A673 (cell line): ENCODE measurements at regions not wholly inside any gene's neighbourhood (a gene's known extent, or its start where the extent isn't known, plus 50 kb on each side); places are given as distances from the start of the nearest gene placed in this dataset.

Experiments used
- BruUV-seq: library from RNA; stranded (reverse); fragments of 400-500 nt; replicated peaks from 2 replicates; lab custom pipeline; 2021; lab: Mats Ljungman, UMichigan
- CTCF ChIA-PET: fragments of 300-600 bp; sonication (Branson Sonifier 250); formaldehyde crosslinking; loops from one replicate; lab custom pipeline; 2022; ENCODE audit warnings: antibody characterized with exemption; lab: Charles Lee
- POLR2A ChIA-PET: fragments of 300-600 bp; sonication (Branson Sonifier 250); formaldehyde crosslinking; loops from one replicate; lab custom pipeline; 2022; ENCODE audit warnings: antibody characterized with exemption; ENCODE audit not compliant: low non-redundant PET; lab: Charles Lee
- DNase-seq: peaks from one replicate; pipeline ENCODE4 v3.0.0-alpha.2; 2015; ENCODE audit warnings: low spot score
- H3K27ac ChIP-seq: fragments of 200-600 bp; sonication (generic); 2 replicates; pipeline ENCODE4 v1.5.1; 2016; ENCODE audit warnings: mixed run types, low read depth, mild to moderate bottlenecking, mixed read lengths, antibody characterized with exemption, low read length; ENCODE audit not compliant: poor library complexity, severe bottlenecking
- H3K27me3 ChIP-seq: fragments of 200-600 bp; sonication (generic); replicated peaks from 2 replicates; pipeline ENCODE4 v1.6.1; 2017; ENCODE audit warnings: mixed run types, low read depth, mild to moderate bottlenecking, mixed read lengths, antibody characterized with exemption, low read length; ENCODE audit not compliant: insufficient read depth, poor library complexity
- H3K36me3 ChIP-seq: fragments of 200-600 bp; sonication (generic); 2 replicates; pipeline ENCODE4 v1.6.1; 2016; ENCODE audit warnings: mixed run types, mild to moderate bottlenecking, mixed read lengths, antibody characterized with exemption, low read length; ENCODE audit not compliant: insufficient read depth, poor library complexity, severe bottlenecking
- H3K4me1 ChIP-seq: fragments of 200-600 bp; sonication (generic); 2 replicates; pipeline ENCODE4 v1.6.1; 2017; ENCODE audit warnings: mixed run types, mild to moderate bottlenecking, mixed read lengths, antibody characterized with exemption, low read length; ENCODE audit not compliant: insufficient read depth, poor library complexity, severe bottlenecking
- H3K4me3 ChIP-seq: fragments of 200-600 bp; sonication (generic); 2 replicates; pipeline ENCODE4 v1.5.1; 2016; ENCODE audit warnings: low read depth, mixed run types, mild to moderate bottlenecking, mixed read lengths, low read length; ENCODE audit not compliant: poor library complexity, severe bottlenecking
- H3K9me3 ChIP-seq: fragments of 200-600 bp; sonication (generic); 2 replicates; pipeline ENCODE4 v1.6.1; 2016; ENCODE audit warnings: mixed run types, low read depth, mild to moderate bottlenecking, mixed read lengths, antibody characterized with exemption, low read length; ENCODE audit not compliant: poor library complexity, severe bottlenecking
- EZH2 ChIP-seq: fragments of 200-600 bp; sonication (generic); IDR thresholded peaks from 2 replicates; pipeline ENCODE4 v1.6.1; 2017; ENCODE audit warnings: borderline replicate concordance, low read depth, mild to moderate bottlenecking, mixed read lengths, antibody characterized with exemption, low read length; ENCODE audit not compliant: poor library complexity, severe bottlenecking
- intact Hi-C: fragments of 100-400 bp; cut with micrococcal nuclease; formaldehyde crosslinking; loops from one replicate; pipeline ENCODE4 v1.10.0; 2022; ENCODE audit not compliant: unreplicated experiment
- TF ChIP-seq, protein P1 (sequence below): fragments of 300-800, 200-600 bp; sonication (generic); conservative IDR thresholded peaks from 2 replicates; pipeline ENCODE4 v1.5.1; 2017; ENCODE audit warnings: low read depth, mild to moderate bottlenecking, antibody characterized with exemption, low read length, moderate library complexity, mixed read lengths

DNA sequence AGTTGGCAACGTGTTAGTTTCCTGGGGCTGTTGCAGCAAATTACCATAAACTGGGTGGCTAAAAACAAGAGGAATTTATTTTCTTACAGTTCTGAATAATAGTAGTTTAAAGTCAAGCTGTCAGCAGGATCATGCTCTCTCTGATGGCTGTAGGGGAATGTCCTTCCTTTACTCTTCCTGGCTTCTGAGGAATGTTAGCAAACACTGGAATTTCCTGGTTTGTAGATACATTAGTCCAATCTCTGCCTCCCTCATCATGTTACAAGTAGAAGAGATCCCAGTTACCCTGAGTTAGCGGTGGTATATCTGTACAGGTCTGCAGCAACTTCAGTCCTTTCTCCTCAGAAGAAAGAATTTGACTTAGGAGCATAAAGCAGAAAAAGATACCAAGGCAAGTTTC is 2249.1 kb downstream of the NCAM2 start:
- TF ChIP-seq, protein P1, sequence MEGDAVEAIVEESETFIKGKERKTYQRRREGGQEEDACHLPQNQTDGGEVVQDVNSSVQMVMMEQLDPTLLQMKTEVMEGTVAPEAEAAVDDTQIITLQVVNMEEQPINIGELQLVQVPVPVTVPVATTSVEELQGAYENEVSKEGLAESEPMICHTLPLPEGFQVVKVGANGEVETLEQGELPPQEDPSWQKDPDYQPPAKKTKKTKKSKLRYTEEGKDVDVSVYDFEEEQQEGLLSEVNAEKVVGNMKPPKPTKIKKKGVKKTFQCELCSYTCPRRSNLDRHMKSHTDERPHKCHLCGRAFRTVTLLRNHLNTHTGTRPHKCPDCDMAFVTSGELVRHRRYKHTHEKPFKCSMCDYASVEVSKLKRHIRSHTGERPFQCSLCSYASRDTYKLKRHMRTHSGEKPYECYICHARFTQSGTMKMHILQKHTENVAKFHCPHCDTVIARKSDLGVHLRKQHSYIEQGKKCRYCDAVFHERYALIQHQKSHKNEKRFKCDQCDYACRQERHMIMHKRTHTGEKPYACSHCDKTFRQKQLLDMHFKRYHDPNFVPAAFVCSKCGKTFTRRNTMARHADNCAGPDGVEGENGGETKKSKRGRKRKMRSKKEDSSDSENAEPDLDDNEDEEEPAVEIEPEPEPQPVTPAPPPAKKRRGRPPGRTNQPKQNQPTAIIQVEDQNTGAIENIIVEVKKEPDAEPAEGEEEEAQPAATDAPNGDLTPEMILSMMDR, result no peak
- TF ChIP-seq EZH2, result no peak
- POLR2A ChIA-PET, result no interaction called here
- H3K4me3 ChIP-seq, result no peak overlapping the region
- H3K36me3 ChIP-seq, result no peaks in the 10 kb centered on the region
- H3K9me3 ChIP-seq, result no peaks in the 10 kb centered on the region
- peak overlapping the region; percentile 48 for H3K27ac ChIP-seq
- CTCF ChIA-PET, result no interaction called here
- no peaks in the 10 kb centered on the region for H3K27me3 ChIP-seq
- peaks cover 15% of the 10 kb centered on the region for H3K4me1 ChIP-seq
- BruUV-seq, result no TSS peak
- peak; percentile 37 for DNase-seq
- intact Hi-C loops, result no loop called here

DNA sequence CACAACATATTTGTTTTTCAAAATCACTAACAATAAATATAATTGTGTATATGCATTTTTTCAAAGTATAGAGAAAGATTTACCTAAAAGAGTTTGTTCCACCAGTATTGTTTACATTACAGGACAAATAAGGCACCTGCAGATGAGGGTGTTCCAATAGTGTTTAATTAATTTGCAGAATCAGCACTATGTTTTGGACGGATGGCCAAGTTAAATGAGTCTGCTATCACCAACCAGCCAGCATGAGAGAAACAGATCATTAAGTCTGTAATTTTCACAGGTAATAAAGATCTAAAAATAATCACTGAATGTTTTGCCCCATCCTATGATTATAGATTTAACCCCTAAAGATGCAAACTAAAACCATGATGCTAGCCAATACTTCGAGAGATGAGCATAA is 2247.0 kb downstream of the NCAM2 start:
- intact Hi-C loops, result no loop called here
- POLR2A ChIA-PET, result no interaction called here
- no peaks in the 10 kb centered on the region for H3K9me3 ChIP-seq

DNA sequence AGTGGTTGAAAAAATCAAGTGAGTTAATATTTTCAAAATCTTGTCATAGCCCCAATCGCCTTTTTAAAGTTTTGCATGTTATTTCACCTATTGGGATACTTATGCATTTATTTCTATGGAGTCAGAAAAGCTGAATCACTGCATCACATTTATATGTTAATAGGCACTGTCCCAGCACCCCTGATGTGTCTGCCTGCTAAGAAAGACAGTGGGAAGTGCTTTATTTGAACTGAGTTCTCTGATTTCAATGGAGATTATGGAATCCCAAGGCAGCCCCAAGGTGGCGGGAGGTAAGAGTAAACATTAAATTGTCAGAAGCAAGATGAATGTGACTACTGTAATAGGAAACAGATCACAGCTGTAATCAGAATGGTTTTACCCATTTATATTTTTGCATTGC is 2225.7 kb downstream of the NCAM2 start:
- CTCF ChIA-PET, result no interaction called here
- no peaks in the 10 kb centered on the region for H3K36me3 ChIP-seq
- H3K9me3 ChIP-seq, result no peaks in the 10 kb centered on the region
- DNase-seq, result peak; percentile 60
- TF ChIP-seq, protein P1, result no peak
- no peak for TF ChIP-seq EZH2
- H3K4me3 ChIP-seq, result no peak overlapping the region
- BruUV-seq, result no TSS peak
- no peaks in the 10 kb centered on the region for H3K27me3 ChIP-seq
- no peaks in the 10 kb centered on the region for H3K4me1 ChIP-seq
- H3K27ac ChIP-seq, result no peak overlapping the region
- intact Hi-C loops, result no loop called here
- POLR2A ChIA-PET, result no interaction called here

More for the DNA sequence above, 2247.0 kb downstream of the NCAM2 start:
- H3K27ac ChIP-seq, result no peak overlapping the region
- no peaks in the 10 kb centered on the region for H3K27me3 ChIP-seq
- DNase-seq, result no peak
- TF ChIP-seq EZH2, result no peak
- TF ChIP-seq, protein P1, result no peak
- H3K4me1 ChIP-seq, result peaks cover 15% of the 10 kb centered on the region
- no peak overlapping the region for H3K4me3 ChIP-seq
- no peaks in the 10 kb centered on the region for H3K36me3 ChIP-seq
- no TSS peak for BruUV-seq
- CTCF ChIA-PET, result interaction anchor here (0.5 kb wide), 1 partner anchor 670 kb away, joined by 3 read pairs; no protein-coding TSS in a partner anchor
